ENCODE measurements at regions not wholly inside any gene's neighbourhood (a gene's known extent, or its start where the extent isn't known, plus 50 kb on each side); places are given as distances from the start of the nearest gene placed in this dataset.
"Not testable (repeated sequence)": the region's sequence is repeated elsewhere in the genome, so short reads cannot be mapped to it uniquely, and the experiment has no call there.

DNA sequence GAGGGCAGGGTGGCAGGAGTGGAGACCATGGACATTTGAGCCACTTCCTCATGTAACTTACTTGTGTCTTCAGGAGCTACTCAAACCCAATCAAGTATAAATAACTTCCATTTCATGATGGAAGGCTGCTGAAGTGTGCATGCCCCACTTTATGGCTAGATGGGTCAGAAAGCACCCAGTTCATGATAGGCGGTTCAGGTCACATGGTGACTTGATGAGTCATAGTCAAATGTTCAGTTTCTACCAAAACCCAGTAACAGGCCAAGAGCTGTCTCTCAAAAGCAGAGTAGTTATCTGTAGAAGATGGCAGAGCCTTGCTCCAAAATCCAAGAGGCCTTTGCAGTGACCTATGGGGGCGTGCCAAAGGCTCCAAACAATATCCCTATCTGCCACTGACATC lies 133.7 kb upstream of the TENT5A start:
- TF ChIP-seq CTCF (IDR thresholded peaks at IDR 0.05; ENCODE audit: low read depth, low read length, missing control alignments): no peak
- H3K4me3 ChIP-seq (ENCODE audit: low read depth, low read length): no peak overlapping the region
- no peak for DNase-seq (ENCODE audit: low read depth)

DNA sequence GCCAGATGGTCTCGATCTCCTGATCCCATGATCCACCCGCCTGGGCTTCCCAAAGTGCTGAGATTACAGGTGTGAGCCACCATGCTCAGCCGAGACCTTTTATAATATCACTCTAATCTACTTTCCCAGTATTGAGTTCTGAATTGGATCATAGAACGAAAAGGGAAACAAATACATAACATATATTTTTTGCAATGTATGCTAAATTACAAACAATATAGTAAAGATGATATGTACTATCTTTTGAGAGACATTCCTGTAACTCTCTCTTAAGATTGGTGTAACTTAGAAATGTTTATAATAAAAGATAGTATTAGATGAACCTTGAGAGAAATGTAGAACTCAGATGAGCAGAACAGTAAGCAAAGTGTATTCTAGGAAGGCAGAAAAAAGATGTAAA lies 129.2 kb upstream of the TENT5A start:
- no peak for TF ChIP-seq CTCF (IDR thresholded peaks at IDR 0.05; ENCODE audit: low read depth, low read length, missing control alignments)
- H3K4me3 ChIP-seq (ENCODE audit: low read depth, low read length): no peak overlapping the region
- no peak for DNase-seq (ENCODE audit: low read depth)

GRCh38 chr6:81878479-81878878 lies 126.0 kb upstream of the TENT5A start:
- no peak for DNase-seq (ENCODE audit: low read depth)
- TF ChIP-seq CTCF (IDR thresholded peaks at IDR 0.05; ENCODE audit: low read depth, low read length, missing control alignments): no peak
- H3K4me3 ChIP-seq (ENCODE audit: low read depth, low read length): no peak overlapping the region

DNA sequence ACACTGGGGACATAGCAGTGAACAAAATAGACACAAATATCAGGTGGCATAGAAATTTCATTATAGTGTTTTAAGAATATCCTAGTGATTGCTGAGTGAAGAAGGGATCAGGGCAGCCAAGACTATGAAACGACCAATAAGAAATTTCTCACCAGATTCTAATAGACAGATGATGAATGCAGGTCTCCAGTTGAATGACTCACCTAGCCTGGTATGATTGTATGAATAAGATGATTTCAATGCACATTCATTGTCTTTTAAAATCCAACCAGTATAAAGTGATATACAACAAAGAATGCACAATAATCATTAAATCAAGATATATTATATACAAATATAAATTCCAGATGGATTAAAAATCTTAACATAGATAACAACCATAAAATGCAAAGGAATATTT lies 124.5 kb upstream of the TENT5A start:
- TF ChIP-seq CTCF (IDR thresholded peaks at IDR 0.05; ENCODE audit: low read depth, low read length, missing control alignments): no peak
- no peak for DNase-seq (ENCODE audit: low read depth)
- H3K4me3 ChIP-seq (ENCODE audit: low read depth, low read length): no peak overlapping the region

GRCh38 chr6:81875782-81876293 lies 123.4 kb upstream of the TENT5A start:
- no peak overlapping the region for H3K4me3 ChIP-seq (ENCODE audit: low read depth, low read length)
- TF ChIP-seq CTCF (IDR thresholded peaks at IDR 0.05; ENCODE audit: low read depth, low read length, missing control alignments): no peak
- no peak for DNase-seq (ENCODE audit: low read depth)

DNA sequence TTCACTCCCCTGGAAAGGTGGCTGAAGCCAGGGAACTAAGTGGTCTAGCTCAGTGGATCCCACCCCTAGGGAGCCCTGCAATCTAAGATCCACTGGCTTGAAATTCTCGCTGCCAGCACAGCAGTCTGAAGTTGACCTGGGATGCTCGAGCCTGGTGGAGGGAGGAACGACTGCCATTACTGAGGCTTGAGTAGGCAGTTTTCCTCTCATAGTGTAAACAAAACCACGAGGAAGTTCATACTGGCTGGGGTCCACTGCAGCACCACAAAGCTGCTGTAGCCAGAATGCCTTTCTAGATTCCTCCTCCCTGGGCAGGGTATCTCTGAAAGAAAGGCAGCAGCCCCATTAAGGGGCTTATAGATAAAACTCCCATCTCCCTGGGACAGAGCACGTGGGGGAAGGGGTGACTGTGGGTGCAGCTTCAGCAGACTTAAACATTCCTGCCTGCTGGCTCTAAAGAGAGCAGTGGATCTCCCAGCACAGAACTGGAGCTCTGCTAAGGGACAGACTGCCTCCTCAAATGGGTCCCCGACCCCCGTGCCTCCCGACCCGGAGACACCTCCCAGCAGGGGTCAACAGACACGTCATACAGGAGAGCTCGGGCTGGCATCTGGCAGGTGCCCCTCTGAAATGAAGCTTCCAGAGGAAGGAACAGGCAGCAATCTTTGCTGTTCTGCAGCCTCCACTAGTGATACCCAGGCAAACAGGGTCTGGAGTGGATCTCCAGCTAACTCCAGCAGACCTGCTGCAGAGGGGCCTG lies 117.4 kb upstream of the TENT5A start:
- not testable (repeated sequence) for H3K4me3 ChIP-seq (ENCODE audit: low read depth, low read length); DNase-seq (ENCODE audit: low read depth)

DNA sequence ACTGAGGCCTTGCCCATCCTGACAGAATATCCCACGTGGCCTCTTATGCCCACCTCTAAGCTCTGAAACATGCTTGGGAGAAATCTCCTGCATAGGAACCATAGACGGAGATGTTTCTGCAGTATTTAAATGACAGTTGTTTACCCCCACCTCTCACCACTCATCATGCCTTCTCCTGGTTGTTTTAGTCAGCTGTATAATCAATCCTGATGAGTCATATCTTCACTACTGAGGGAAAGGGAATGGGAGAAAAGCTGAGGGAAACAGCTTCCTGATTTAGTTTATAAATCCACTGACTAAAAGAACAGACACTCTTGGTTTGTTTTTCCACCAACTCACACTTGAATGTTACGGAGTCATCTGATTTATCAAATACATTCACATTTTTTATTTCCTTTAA lies 113.2 kb upstream of the TENT5A start:
- no peak for DNase-seq (ENCODE audit: low read depth)
- no peak overlapping the region for H3K4me3 ChIP-seq (ENCODE audit: low read depth, low read length)
- no peak for TF ChIP-seq CTCF (IDR thresholded peaks at IDR 0.05; ENCODE audit: low read depth, low read length, missing control alignments)
